AG04449 (cell line): ENCODE measurements at regions not wholly inside any gene's neighbourhood (a gene's known extent, or its start where the extent isn't known, plus 50 kb on each side); places are given as distances from the start of the nearest gene placed in this dataset.

Experiments used
- CTCF ChIA-PET: fragments of 350-600 bp; formaldehyde crosslinking; extraction: SDS; loops from one replicate; lab custom pipeline; 2021; ENCODE audit warnings: antibody characterized with exemption; lab: Yijun Ruan, JAX
- POLR2A ChIA-PET: fragments of 400-600, 350-600 bp; formaldehyde crosslinking; extraction: SDS; loops from one replicate; lab custom pipeline; 2020; ENCODE audit warnings: antibody characterized with exemption, inconsistent platforms; lab: Yijun Ruan, JAX
- DNase-seq: peaks from one replicate; pipeline ENCODE4 v3.0.0-alpha.2; 2010; ENCODE audit warnings: low read depth, low spot score
- H3K4me3 ChIP-seq: 2 replicates; pipeline ENCODE4 v1.5.1; 2011; ENCODE audit warnings: low read depth, mild to moderate bottlenecking, control low read depth, low read length
- TF ChIP-seq, protein P1 (sequence below): IDR thresholded peaks from one replicate; pipeline ENCODE4 v1.5.1; 2011; ENCODE audit warnings: mild to moderate bottlenecking, moderate library complexity, low read length, control low read depth, inconsistent platforms; ENCODE audit not compliant: insufficient read depth; ENCODE audit errors: missing control alignments

DNA sequence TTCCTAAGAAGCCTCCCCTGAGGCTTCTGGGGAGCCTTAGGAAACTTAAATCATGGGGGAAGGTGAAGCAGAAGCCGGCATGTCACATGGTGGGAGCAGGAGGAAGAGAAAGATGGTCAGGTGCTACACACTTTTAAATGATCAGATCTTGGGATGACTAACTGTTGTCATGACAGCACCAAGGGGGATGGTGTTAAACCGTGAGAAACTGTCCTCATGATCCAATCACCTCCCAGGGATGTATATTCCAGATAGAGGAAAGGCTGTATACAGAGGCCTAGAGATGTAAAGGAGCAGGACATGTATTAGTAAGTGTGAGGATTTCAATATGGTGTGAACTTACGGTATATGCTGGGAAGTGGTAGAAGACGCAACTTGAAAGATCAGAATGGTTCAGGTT lies 121.1 kb downstream of the CAND1 start:
- ChIA-PET POLR2A (no interaction called here), CTCF (no interaction called here)
- DNase-seq: no peak
- no peak overlapping the region for H3K4me3 ChIP-seq
- TF ChIP-seq, protein P1, sequence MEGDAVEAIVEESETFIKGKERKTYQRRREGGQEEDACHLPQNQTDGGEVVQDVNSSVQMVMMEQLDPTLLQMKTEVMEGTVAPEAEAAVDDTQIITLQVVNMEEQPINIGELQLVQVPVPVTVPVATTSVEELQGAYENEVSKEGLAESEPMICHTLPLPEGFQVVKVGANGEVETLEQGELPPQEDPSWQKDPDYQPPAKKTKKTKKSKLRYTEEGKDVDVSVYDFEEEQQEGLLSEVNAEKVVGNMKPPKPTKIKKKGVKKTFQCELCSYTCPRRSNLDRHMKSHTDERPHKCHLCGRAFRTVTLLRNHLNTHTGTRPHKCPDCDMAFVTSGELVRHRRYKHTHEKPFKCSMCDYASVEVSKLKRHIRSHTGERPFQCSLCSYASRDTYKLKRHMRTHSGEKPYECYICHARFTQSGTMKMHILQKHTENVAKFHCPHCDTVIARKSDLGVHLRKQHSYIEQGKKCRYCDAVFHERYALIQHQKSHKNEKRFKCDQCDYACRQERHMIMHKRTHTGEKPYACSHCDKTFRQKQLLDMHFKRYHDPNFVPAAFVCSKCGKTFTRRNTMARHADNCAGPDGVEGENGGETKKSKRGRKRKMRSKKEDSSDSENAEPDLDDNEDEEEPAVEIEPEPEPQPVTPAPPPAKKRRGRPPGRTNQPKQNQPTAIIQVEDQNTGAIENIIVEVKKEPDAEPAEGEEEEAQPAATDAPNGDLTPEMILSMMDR: no peak

DNA sequence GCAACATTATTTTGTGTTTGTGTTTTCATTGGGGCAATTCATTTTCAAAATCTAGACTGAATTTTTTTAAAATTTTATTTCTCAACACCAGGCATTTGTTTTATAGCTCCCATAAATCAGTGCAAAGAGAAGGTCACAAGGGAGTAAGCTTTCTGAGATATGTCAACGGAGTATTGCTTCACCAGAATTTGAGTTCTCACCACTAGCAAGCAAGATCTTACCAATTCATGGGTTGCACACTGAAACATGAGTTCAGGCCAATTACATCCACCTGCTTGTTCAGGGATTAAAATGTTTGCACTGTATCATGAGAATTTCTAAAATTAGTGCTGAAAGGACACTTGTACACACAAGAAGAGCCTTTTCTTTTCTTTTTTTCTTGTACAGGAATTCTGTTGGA lies 121.9 kb downstream of the CAND1 start:
- TF ChIP-seq, protein P1: no peak
- CTCF ChIA-PET: no interaction called here
- DNase-seq: no peak
- POLR2A ChIA-PET: no interaction called here
- no peak overlapping the region for H3K4me3 ChIP-seq

DNA sequence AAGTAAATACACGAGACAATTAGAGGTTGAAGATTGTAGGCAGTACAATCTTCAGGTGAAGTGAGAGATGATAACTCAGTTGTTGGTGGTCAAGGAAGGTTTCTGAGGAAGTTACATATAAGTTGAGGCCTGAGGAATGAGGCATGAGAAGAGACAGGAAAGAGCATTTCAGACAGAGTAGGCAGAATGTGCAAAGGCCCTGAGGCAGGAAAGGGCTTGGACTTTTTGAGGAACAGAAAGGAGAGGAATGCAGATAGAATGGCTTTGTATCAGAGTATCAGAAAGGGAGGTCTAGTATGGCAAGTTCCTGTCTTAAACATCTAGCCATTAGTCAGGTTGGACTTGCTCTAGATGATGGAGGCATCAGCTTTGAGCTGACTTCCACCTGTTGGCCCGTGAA lies 122.5 kb downstream of the CAND1 start:
- ChIA-PET POLR2A (no interaction called here), CTCF (interaction anchor here (1.5 kb wide), 1 partner anchor 32 kb away, joined by 4 read pairs; no protein-coding TSS in a partner anchor)
- H3K4me3 ChIP-seq: no peak overlapping the region
- TF ChIP-seq, protein P1: no peak
- no peak for DNase-seq

DNA sequence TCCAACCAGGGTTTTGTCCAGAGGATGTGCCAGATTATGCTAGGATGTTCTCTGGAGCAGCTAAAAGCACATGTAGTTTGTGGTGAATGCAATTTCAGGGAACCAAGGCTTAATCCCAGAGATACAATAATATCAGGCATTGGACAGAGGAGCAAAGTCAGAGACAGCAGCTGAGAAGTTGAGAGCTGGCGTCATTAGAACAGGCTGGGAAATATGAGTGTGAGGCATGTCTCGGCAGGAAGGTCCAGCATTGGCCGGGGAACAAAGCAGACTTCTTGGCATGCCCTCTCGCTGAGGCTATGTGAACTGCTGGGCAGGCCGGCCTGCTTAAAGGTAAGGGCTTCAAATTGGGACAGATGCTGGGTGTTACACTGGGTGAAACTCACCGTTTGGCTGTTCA lies 125.4 kb downstream of the CAND1 start:
- ChIA-PET POLR2A (no interaction called here), CTCF (no interaction called here)
- DNase-seq: no peak
- no peak overlapping the region for H3K4me3 ChIP-seq
- TF ChIP-seq, protein P1: no peak

DNA sequence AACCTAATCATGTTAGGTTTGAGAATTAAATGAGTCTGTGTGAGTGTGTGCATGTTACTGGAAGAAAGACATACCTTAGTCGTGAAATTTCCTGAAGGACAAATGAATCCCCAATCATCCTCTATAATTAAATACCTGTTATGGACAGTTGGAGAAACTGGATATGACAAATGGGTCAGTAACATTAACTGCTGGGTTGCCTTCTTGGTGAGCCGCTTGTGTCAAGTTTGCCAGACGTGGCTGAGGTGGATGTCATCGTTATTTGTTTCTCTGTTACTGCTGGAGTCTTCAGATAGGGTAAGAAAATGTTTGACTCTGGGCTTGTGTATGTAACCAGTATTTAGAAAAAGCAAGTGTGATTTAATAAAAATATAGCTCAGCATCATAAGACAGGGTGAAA lies 131.6 kb downstream of the CAND1 start:
- no peak overlapping the region for H3K4me3 ChIP-seq
- no peak for DNase-seq
- ChIA-PET POLR2A (no interaction called here), CTCF (interaction anchor here (1.5 kb wide), 1 partner anchor 10 kb away, joined by 6 read pairs; no protein-coding TSS in a partner anchor)
- TF ChIP-seq, protein P1: no peak

DNA sequence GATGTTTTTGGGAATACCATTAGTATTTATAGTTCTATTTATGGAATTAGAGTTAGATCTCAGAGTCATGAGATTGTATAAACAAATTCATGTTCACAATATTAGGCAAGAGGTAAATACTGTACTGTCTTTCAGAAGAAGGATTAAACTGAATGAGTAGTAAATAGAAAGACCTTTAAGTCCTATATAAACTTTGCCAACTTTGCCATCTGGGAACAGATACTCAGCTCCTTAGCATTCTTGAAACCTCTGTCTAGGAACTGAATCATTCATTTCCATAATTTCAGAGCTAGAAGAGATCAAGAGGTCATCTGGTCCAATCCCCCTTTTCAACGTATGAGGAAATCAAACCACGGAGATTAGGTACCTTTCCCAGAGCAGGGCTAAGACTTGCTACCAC lies 141.1 kb downstream of the CAND1 start:
- CTCF ChIA-PET: interaction anchor here (1.0 to 1.7 kb wide), 3 partner anchors 9 to 31 kb away, joined by 3 to 6 read pairs (median 3); no protein-coding TSS in a partner anchor

More for the DNA sequence above, 141.1 kb downstream of the CAND1 start:
- POLR2A ChIA-PET: no interaction called here
- no peak overlapping the region for H3K4me3 ChIP-seq
- TF ChIP-seq, protein P1: no peak
- DNase-seq: no peak
